Stimulated activated CD8-positive, alpha-beta memory T cell treated with anti-CD3 and anti-CD28 coated beads, Interleukin-4, amount 100 ng/mL, for 48 hours (primary cell): ENCODE measurements at regions not wholly inside any gene's neighbourhood (a gene's known extent, or its start where the extent isn't known, plus 50 kb on each side); places are given as distances from the start of the nearest gene placed in this dataset.

Experiments used
- DNase-seq: peaks from one replicate; pipeline ENCODE4 v3.0.0-alpha.2; 2020

DNA sequence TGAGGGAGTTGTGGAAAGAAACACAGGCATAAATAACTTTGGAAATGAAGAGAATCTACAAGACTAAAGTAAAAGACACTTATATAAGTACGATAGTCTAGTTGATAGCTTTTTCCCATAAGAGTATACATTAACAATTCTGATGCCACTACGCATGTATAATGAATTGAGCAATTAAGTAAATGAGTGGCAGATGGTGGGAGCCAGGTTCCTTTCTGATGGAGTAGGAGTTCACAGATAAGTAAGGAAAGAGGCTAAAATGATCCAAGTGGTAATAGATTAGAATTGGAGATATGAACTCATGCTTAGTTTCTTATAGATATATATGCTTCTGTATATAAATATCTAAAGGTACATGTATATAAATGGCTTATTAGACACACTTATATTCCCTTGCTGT is 368.3 kb downstream of the FAM181B start:
- no peak for DNase-seq

DNA sequence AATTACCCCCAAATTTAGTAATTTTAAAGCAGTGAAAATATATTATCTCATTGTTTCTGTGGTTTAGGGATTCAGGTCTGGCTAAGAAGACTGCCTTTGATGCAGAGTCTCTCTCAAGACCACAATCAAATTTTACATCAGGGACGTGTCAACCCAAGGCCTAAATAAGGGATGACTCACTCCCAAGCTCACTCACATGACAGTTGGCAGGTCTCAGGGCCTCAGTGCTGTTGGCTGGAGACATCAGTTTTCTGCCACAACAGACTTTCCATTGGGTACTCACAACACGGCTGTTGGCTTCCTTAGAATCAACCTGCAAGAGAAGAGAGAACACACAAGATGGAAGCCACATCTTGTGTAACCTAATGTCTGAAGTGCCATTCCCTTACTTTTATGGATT is 377.3 kb downstream of the FAM181B start:
- no peak for DNase-seq

DNA sequence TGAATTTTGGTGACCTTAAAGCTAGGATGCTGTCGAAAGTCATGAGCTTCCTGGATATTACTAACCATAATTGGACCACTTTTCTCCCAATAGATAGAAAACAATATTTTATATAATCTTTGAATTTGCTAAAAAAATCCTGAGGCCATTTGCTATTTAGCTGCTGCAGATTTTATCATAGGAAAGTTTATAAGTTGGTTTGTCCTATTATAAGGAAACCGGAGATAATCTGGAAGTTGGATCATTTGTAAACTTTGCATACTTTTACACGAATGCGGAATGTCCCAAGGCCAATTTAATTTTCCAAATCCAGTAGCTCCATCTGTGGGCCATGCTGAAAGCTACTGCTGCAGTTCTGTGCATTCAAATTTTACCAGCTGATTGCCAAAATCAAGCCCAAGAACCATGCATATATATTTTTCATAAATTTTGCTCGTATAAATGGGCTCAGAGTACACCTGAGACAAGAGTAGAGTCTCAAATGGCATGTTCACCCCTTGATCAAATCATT is 378.3 kb downstream of the FAM181B start:
- no peak for DNase-seq

DNA sequence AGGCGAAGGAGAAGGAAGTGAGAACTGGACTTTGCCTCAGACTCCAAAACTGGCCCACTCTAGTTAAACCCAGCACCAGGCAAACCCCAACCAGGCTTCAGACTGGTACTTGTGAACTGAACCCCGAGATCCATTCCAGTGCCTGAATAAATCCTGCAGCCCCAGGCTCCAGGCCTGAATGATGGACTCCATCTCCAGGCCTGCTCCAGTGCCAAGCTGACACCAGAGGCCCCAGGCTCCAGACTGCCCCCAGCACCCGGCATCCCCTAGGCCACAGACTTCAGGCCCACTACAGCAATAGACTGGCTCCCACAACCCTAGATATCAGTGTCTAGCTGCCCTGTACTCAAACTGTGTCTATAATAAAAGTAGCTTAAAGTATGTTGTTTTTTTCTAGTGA is 406.8 kb downstream of the FAM181B start:
- DNase-seq, result no peak

DNA sequence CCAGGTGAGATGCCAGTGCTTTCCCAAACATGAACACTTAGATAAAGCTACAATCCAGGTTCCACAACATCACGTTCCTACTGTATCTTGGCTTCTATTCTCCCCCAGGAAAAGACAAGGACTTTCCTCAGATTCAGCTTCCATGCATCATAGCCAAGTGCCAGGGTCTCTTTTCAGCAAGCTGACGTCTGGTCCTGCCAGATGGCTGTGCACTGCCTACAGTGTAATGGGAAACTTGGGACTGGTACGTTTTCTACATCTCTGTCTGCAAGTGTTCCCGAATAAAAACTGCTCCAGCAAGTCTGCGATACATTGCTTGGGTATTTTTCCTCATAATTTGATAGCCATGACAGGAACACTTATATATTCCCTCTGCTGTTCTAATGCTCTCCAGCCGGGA is 412.5 kb downstream of the FAM181B start:
- no peak for DNase-seq

DNA sequence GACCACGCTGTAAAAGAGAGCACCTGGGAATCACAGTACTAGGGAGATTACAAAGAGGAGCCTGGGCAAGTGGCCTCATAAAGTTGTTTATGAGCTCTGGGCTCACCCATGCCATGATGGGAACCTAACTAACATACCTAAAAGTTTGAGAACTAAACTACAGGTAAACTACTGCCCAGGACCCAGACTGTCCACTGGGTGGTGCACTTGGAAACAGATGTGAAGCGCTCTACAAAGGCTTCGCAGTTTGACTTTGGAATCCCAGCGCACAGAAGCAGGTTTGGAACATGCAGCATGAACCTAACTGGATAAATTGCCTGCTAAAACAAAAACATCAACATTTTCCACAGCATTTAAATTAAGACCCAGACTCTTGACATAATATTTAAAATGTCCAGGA is 418.6 kb downstream of the FAM181B start:
- DNase-seq, result no peak

DNA sequence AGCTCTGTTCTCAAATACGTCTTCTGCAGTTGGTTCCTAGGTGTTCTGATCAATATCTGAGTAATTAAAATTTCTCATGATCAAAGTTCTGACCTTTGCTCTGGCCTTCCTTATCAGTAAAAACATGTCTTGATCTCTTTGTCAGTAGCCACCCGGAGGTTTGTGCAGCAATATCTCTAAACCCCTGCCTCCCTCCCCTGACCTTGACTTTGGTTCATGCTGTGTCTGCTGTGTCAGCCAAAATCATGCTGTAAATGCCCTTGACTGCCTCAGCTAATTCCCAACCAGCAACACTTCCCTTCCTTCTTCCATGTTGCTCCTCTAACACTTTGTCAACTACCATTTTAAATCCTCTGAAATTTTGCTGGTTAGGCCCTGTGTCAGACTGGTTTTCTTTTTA is 424.7 kb downstream of the FAM181B start:
- DNase-seq, result no peak

DNA sequence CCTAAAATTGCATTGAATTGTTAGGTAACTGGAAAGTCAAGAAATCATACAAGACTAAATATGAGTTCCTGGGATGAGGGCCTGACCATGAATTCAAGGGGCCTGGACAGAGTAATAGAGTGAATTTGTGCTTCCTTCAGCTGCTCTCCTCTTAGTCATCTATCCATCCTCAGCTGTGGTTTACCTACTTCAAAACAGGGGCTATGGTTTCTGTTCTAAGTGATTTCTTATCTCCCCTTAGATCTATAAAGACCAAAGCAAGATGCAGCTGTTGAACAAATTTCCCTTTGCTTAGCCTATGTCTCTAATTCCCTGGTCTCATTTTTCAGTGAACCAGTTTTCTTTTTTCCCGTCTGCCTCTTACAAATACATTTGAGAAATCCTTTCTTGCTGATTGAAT is 428.5 kb downstream of the FAM181B start:
- no peak for DNase-seq

DNA sequence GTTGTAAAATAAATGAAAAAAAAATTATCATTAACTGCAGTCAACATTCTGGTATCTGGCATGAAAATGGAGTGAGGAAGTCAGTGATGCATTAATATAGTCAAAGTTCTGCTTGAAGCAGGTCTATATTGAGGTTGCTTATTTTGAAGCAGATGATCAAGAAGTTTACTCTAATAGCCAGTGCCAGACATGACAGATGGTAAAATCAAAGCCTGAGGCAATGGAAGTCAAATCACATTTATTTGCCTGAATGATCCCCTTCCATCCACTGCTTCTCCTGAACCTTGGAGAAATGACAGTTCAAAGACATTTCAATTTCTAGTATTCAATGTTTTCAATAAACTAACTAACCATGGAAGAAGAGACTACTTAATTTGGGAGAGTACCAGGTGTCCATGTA is 430.0 kb downstream of the FAM181B start:
- DNase-seq, result no peak

DNA sequence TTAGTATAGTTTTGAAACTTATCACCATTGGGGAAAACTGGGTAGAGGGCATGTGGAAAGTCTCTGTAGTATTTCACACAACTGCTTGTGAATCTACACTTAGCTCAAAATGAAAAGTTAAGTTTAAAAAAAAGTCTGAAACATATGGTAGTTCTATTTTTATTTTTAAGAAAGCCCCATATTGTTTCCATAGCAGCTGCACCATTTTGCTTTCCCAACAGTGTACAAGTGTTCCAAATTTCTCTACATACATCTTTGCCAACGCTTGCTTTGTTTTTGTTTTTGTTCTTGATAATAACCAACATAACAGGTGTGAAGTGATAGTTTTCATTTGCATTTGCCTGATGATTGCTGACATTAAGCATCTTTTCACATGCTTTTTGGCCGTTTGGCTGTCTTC is 445.2 kb downstream of the FAM181B start:
- DNase-seq, result no peak

DNA sequence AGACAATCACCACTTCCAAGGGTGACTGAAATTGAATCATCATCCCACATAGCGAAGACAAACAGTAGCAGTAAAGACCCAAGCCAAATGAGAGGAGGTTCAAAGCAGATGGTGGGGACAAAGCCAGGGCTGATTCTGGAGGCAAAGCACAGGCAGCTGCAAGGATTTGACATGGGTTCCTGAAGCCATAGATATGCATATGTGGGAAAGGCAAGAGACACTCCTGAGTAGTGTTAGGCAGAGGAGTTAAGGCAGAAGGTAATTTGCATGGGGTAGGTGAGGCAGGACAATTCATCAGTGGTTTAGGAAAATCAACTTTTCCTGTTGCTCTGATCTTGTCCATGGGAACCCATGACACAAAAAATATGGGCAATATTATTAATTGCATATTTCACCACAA is 462.8 kb downstream of the FAM181B start:
- DNase-seq, result no peak

DNA sequence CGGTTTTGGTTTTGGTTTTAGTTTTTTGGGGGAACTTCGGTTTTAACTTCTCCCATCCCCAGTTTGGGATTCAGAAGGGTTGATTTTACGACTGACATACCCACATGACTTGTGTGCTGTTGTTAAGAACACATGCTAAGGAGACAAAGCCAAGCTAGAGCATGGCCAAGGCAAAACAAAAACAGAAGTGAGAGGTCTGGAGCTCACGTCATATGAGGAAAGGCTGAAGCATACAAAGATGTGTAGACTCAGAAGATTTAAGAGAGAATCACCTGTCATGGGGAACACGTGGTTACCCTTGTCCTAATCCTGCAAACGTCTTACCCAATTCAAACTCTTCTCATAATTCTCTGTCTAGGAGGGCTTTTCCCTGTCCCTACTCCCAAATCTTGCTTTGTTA is 465.0 kb downstream of the FAM181B start:
- DNase-seq, result no peak

DNA sequence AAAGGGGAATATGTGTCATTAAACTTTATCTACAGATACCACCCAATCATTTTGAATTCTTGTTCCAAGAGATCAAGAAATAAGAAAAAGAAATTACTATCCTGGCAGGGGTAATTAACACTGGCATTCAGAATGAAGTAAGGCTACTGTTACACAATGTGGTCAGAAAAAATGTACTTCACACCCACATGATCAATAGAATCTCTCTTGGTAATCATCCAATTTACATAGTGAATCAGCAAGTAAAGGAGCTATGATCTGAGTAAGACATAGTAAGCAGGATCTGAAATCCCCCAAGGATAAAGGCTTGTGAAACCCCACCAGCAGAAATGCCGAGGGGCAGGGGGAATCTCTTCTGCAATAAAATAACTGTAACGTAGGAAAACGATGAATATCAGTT is 466.5 kb downstream of the FAM181B start:
- no peak for DNase-seq

DNA sequence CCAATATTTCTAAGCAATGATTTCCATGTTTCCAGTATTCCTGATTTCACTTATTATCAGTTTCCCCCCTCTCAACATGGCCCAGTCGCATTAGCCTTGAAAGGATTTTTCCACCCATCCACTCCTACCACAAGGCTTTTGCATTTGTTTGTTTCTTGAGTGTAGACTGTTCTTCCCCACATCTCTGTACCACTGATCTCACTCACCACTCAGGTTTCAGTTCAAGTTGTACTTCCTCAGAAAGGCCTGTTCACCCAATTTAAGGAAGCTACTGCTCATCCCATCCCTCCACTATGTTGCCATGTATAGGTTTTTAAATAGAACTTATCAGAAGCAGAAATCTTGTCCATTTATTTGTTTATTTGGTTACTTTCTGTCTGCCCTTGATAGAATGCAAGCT is 472.3 kb downstream of the FAM181B start:
- no peak for DNase-seq

DNA sequence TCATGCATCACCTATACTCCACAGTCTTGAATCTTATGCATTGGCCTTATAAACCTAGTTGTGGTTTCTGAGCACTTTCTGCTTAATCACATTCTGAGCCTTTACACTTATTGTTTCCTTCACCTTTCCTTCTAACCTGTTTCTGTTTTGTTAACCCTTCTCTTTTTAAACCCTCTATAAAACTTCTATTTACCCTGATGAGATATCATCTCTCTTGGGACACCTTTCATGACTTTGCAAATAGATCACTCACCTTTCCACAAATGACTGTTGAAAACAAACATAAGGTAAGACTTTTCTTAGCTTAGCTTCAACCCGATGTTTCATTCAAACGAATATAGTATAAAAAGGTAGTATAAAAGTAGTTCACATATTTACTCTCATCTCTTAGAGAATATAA is 483.6 kb downstream of the FAM181B start:
- no peak for DNase-seq

DNA sequence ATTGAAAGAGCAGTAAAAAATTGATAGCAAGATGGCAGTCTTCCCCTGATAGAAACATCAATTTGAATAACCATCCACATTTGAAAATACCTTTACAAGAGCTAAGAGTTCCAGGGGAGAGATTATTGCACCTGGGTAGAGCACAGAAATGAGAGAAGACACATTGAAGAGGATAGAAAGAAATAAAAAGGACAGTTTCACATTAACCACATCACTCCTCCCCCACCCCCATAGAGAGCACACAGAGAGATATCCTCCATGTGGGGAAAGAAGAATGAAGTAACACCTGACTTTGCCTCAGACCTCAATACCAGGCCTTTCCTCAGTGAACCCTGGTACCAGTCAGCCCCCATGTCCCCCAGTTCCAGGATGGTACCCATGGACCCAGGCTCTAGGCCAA is 486.7 kb downstream of the FAM181B start:
- DNase-seq, result no peak

DNA sequence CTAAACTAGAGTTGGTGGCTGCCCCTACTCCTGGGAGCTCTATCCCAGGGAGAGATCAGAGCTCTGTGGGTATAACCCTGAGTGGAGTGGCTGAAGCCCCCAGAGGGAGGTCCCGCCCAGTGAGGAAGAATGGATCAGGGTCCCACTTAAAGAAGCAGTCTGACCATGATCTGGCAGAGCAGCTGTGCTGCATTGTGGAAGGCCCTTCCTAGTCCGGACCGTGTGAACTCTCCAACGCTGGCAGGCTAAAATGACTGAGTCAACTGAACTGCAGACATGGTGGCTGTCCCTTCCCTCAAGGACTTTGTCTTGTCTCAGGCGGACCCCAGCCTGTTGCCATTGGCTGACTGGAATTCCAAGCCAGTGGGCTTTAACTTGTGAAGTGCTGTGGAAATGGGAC is 494.2 kb downstream of the FAM181B start:
- DNase-seq, result no peak

DNA sequence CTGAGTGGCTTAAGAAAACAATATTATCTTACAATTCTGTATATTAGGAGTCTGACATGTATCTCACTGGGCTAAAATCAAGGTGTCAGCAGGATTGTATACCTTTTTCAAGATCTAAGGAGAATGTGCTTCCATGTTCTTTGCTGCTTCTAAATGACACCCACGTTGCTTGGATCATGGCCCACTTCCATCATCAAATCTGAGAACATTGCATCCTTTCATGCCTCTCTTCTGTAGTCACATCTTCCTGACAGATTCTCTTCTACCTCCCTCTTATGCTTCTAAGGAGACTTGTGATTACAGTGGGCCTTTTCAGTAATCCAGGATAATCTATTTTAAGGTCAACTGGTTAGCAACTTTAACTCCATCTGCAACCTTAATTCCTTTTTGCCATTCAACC is 499.4 kb downstream of the FAM181B start:
- no peak for DNase-seq

DNA sequence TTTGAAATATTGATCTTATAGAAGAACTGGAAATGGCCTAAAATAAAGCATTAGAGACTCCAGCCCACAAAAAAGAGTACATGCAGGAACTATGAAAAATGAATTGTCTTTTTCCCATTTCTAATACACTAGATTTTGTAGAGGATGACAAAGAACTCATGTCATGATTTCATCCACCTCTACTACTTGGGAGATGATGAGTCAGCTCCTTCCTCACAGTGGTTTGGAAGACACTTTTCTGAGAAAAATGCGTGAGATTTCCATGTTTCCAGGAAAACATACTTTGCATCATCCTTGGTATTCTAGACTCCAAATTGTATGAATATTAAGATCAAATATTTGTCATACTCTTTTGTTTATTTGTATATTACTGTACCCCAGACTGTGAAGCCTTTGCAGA is 500.5 kb downstream of the FAM181B start:
- no peak for DNase-seq

DNA sequence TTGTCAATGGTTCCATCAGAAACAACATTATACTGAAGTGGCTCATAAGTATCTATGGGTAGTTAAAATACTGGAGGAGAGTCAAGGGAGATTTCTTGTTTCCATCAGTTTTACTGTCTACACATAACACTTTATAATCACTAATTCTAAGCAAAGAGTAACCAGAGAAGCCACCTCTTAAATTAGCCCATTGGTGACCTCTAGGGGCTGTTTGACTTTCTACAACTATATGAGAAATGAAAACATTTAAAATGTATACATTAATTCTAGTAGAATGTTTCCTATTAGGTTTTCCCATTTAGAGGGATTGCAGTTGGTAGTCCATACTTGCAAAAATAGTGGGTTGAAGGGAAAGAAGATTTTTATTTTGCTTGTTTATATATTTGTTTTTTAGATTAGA is 504.3 kb downstream of the FAM181B start:
- DNase-seq, result no peak

DNA sequence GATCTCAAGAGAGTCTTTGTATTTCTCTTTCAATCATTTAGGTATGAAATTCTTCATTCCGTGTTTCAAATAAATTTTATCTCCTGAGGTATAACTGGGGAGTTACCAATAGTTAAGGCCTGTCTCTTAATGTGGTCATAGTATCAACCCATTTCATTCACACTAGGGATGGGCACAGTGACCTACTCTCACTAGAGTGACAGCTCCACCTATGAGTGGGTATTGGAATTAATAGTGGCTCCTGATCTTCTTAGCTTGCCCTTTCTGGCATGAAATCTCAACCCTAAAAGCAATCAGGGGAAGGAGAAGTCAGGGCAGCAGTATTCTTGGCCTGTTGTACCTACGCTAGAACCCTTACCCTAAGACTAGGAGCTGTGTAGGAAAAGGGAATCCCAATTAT is 507.7 kb downstream of the FAM181B start:
- DNase-seq, result no peak

DNA sequence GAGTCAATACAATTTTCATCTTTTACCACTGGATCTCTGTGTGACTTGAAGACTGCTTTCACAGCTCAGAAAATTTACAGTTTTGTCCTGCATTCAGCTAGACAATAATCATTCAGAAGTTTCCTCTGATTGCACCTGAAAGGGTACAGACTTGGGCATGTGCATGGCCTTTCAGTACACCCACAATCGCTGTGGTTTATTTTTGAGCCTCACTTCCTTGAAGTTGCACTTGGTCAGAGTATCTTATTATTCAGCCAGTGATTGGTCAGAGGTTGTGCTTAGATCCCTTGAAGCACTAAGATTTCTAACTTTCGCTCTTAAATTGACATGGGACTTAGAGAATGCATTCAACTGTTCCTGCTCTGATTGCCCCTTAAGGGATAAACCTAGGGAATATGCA is 508.2 kb downstream of the FAM181B start:
- DNase-seq, result no peak

DNA sequence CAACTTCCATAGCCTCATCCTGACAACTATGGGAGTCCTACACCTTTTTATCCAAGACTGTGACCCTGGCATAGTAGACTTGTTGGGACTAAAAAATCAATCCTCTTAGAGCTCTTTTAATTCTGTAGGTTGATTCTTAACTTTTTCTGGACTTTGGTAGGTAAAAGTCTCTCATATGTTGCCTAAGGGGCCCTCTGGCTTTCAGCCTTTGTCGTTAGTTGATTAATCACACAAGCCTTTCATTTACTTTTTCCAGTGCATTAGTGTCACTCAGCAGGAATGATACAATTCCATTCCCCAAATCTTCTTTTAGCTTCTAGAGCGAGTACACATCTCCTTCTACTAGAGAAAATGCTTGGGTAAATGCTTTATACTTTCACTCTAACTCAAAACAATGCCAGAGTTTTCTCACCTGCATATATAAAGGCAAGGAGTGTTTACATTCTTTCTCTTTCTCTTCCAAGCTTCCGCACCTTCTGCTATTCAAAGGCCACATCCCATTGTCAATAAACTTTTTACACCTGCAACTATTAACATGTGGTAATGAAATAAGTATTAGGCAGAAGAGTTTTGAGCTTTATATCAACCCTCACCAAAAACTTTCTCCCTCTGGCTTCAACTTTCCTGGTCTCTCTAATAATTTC is 516.6 kb downstream of the FAM181B start:
- DNase-seq, result no peak

DNA sequence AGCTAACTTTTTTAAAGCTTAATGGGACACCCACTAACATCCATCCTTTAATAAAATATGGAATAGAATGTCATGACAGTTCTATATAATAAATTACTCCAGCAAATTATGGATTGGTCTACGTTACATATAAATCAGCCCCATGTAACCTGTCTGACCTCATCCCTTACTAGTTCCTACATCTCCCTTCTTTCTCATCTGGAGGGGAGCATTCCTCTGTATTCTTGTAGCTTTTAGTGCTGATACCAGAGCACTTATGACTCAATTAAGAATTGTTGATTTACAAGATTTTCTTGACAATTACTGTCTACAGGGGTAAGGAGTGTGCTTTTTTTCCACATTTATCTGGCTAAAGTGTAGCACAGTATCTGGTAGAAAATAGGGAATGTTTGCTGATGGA is 523.7 kb downstream of the FAM181B start:
- no peak for DNase-seq

DNA sequence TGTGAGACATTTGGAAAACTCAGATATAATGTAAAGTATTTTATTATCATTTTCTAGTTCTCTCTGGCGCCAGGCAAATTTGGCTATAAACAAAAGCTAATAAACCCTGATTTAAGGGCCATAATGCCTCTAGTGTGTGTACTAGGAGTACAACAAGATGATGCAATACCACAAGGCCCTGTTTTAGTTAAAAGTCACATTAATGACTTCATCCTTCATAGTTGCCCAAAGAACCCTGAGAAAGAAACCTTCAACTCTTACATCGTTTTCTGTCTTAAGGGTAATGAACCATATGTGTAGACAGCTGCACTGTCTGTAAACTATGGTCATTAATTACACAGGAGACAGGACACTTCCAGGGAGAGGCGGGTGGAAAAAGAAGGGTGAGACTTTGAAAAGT is 538.4 kb downstream of the FAM181B start:
- DNase-seq, result no peak

DNA sequence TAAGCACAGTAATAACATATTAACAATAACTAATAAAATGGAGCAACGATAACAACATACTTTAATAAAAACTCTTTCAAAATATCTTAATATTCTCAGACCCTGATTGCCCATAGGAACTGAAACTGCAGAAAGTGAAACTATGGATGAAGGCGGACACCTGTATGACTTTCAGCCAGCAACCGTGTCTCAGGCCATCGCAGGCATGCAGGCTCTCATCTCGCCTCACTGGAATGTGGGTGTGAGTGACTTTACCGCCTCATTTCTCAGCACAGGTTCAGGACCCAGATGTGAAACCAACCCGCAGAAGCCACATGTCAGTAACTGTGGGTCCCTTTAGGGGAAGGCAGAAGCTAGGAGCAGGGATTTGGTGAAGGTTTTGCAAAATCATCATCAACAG is 539.1 kb downstream of the FAM181B start:
- DNase-seq, result no peak
